ENCODE measurements at regions not wholly inside any gene's neighbourhood (a gene's known extent, or its start where the extent isn't known, plus 50 kb on each side); places are given as distances from the start of the nearest gene placed in this dataset.

DNA sequence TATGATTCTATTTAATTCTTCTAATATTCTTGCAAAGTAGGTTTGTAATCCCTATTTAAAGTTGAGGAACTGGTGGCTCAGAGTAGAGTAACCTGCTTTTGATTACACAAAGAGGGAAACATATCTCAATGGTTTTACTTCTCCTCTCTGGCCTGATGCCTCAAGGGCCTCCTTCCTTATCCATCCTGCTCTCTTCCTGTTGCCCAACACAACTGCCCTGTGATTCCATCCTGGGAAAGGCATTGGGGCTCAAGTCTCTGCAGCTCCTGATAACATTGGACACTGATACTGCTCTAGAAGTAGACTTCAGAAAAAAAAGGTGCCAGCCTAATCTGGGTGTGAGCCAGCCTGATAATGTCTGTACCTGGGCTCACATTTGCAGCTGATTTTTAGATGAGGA is 75.8 kb downstream of the RDH14 start:
- no peak for TF ChIP-seq EZH2phosphoT487 (conservative IDR thresholded peaks at IDR 0.05; ENCODE audit: low read length)
- TF ChIP-seq, protein P1, sequence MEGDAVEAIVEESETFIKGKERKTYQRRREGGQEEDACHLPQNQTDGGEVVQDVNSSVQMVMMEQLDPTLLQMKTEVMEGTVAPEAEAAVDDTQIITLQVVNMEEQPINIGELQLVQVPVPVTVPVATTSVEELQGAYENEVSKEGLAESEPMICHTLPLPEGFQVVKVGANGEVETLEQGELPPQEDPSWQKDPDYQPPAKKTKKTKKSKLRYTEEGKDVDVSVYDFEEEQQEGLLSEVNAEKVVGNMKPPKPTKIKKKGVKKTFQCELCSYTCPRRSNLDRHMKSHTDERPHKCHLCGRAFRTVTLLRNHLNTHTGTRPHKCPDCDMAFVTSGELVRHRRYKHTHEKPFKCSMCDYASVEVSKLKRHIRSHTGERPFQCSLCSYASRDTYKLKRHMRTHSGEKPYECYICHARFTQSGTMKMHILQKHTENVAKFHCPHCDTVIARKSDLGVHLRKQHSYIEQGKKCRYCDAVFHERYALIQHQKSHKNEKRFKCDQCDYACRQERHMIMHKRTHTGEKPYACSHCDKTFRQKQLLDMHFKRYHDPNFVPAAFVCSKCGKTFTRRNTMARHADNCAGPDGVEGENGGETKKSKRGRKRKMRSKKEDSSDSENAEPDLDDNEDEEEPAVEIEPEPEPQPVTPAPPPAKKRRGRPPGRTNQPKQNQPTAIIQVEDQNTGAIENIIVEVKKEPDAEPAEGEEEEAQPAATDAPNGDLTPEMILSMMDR (IDR thresholded peaks at IDR 0.05; ENCODE audit: insufficient read depth, low read length, poor library complexity, severe bottlenecking), result no peak

DNA sequence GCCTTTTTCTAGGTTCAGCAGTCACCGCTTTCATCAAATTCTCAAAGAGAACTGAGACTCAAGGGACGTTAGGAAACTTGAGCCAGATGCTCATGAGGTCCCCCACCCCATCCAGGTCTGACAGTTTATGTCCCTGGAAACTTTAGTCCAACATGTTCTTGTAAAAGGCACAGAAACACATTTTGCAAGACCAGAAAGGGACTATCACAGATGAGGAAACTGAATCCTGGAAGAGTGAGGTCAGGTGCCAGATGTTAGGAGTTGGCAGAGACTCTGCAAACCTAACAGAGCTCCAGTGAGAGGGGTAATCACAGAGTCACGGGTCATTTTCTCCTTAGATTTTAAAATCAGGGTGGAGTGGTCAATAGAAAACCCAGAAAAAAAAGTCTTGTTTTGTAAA is 76.6 kb downstream of the RDH14 start:
- H3K27ac ChIP-seq (ENCODE audit: low read depth, low read length), result no peak overlapping the region

More for the DNA sequence above, 75.8 kb downstream of the RDH14 start:
- H3K4me2 ChIP-seq (ENCODE audit: low read depth, low read length, poor library complexity, severe bottlenecking), result no peak overlapping the region
- no peaks in the 10 kb centered on the region for H3K27me3 ChIP-seq (ENCODE audit: low read length)
- H3K9ac ChIP-seq (ENCODE audit: low read length), result no peak overlapping the region
- H3K79me2 ChIP-seq (ENCODE audit: insufficient read depth, low read length), result no peaks in the 10 kb centered on the region
- H3K9me2 ChIP-seq (replicated peaks; ENCODE audit: insufficient read depth, low read length), result no peaks in the 10 kb centered on the region
- no peak overlapping the region for H3K27ac ChIP-seq (ENCODE audit: low read depth, low read length)
- H3K4me3 ChIP-seq (ENCODE audit: insufficient read depth, low read length, poor library complexity, severe bottlenecking), result no peak overlapping the region
- H3K36me3 ChIP-seq (ENCODE audit: low read length), result no peaks in the 10 kb centered on the region
- no peak overlapping the region for H2AFZ ChIP-seq (ENCODE audit: low read depth, low read length, severe bottlenecking)
- no peaks in the 10 kb centered on the region for H3K9me3 ChIP-seq (ENCODE audit: insufficient read depth, low read length)
- no peaks in the 10 kb centered on the region for H3F3A ChIP-seq (ENCODE audit: insufficient read depth)
- no peaks in the 10 kb centered on the region for H4K20me1 ChIP-seq (ENCODE audit: low read depth, low read length)

DNA sequence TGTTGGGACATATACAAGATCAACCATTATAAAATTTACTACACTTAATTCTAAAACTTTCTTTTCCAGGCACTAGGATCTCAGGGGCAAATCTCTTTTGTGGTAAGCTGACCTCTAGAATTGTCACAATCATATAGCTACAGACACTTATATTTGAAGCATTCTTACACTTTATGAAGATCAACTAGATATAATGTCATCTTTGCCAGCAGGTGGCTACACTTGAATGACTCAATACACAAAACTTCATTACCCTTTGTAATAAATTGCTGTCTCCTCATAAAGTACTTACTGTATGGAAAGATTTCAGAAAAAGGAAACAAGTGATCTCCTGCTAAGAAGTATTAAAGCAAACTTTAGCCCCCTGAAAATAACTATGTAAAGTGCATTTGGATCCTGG is 77.8 kb downstream of the RDH14 start:
- Histone ChIP-seq H2AFZ (ENCODE audit: low read depth, low read length, severe bottlenecking) (no peak overlapping the region), H3K9ac (ENCODE audit: low read length) (no peak overlapping the region), H3K9me3 (ENCODE audit: insufficient read depth, low read length) (no peaks in the 10 kb centered on the region), H3K27ac (ENCODE audit: low read depth, low read length) (no peak overlapping the region), H3K4me2 (ENCODE audit: low read depth, low read length, poor library complexity, severe bottlenecking) (no peak overlapping the region), H3K27me3 (ENCODE audit: low read length) (no peaks in the 10 kb centered on the region), H3K9me2 (replicated peaks; ENCODE audit: insufficient read depth, low read length) (no peaks in the 10 kb centered on the region), H3K79me2 (ENCODE audit: insufficient read depth, low read length) (no peaks in the 10 kb centered on the region), H4K20me1 (ENCODE audit: low read depth, low read length) (no peaks in the 10 kb centered on the region), H3F3A (ENCODE audit: insufficient read depth) (no peaks in the 10 kb centered on the region), H3K36me3 (ENCODE audit: low read length) (no peaks in the 10 kb centered on the region), H3K4me3 (ENCODE audit: insufficient read depth, low read length, poor library complexity, severe bottlenecking) (no peak overlapping the region)
- TF ChIP-seq, protein P1 (IDR thresholded peaks at IDR 0.05; ENCODE audit: insufficient read depth, low read length, poor library complexity, severe bottlenecking), result no peak
- no peak for TF ChIP-seq EZH2phosphoT487 (conservative IDR thresholded peaks at IDR 0.05; ENCODE audit: low read length)

More for the DNA sequence above, 76.6 kb downstream of the RDH14 start:
- H3K27me3 ChIP-seq (ENCODE audit: low read length), result no peaks in the 10 kb centered on the region
- no peak for TF ChIP-seq EZH2phosphoT487 (conservative IDR thresholded peaks at IDR 0.05; ENCODE audit: low read length)
- TF ChIP-seq, protein P1 (IDR thresholded peaks at IDR 0.05; ENCODE audit: insufficient read depth, low read length, poor library complexity, severe bottlenecking), result no peak
- no peaks in the 10 kb centered on the region for H3K36me3 ChIP-seq (ENCODE audit: low read length)
- H4K20me1 ChIP-seq (ENCODE audit: low read depth, low read length), result no peaks in the 10 kb centered on the region
- H3K79me2 ChIP-seq (ENCODE audit: insufficient read depth, low read length), result no peaks in the 10 kb centered on the region
- no peak overlapping the region for H2AFZ ChIP-seq (ENCODE audit: low read depth, low read length, severe bottlenecking)
- no peaks in the 10 kb centered on the region for H3K9me3 ChIP-seq (ENCODE audit: insufficient read depth, low read length)
- no peak overlapping the region for H3K4me2 ChIP-seq (ENCODE audit: low read depth, low read length, poor library complexity, severe bottlenecking)
- no peak overlapping the region for H3K9ac ChIP-seq (ENCODE audit: low read length)
- H3K9me2 ChIP-seq (replicated peaks; ENCODE audit: insufficient read depth, low read length), result no peaks in the 10 kb centered on the region
- no peak overlapping the region for H3K4me3 ChIP-seq (ENCODE audit: insufficient read depth, low read length, poor library complexity, severe bottlenecking)
- no peaks in the 10 kb centered on the region for H3F3A ChIP-seq (ENCODE audit: insufficient read depth)
